GM19238 (cell line): ENCODE measurements at regions not wholly inside any gene's neighbourhood (a gene's known extent, or its start where the extent isn't known, plus 50 kb on each side); places are given as distances from the start of the nearest gene placed in this dataset.
"Not testable (repeated sequence)": the region's sequence is repeated elsewhere in the genome, so short reads cannot be mapped to it uniquely, and the experiment has no call there.

Source experiments
- DNase-seq: peaks from one replicate; pipeline ENCODE4 v3.0.0; 2011; ENCODE audit warnings: low spot score; ENCODE audit not compliant: insufficient read length

- DNase-seq = no peak
Measured at GRCh38 chr18:77329651-77330050, 80.0 kb downstream of the GALR1 start.

DNA sequence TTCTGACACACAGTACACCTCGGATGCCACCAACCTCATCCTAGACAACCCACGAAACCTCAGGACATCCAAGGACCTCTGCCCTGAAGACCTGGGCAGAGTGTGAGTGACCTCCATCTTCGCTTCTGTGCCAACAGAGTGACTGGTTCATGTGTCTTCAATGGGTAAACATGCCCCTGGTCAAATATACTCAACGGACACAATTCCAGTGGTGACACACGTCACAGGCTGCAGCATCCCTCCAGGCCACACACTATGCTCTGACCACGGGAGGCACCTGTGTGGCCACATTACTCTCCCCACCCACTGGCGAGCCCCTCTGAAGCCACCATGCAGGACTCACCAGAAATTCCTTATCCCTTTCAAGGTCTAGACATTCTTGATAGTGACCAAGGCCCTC is 85.2 kb downstream of the GALR1 start:
- no peak for DNase-seq

DNA sequence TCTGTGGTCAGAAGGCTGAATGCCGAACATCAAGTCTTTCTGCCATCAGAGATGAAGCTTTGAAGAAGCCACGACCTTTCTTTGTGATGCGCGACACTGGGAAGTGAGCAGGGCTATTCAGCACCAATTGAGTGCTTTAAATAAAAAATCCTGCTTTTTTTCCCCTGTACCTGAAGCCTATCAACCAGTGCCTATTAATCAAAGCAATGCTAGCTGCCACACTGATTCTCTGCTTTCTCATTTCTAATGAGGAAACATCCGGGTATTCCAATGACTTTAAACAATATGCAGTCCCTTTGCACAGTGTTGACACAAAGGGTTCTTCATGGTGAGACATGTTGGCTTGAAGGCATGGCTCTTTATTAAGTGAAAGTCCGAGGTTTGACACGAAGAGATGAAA is 88.0 kb downstream of the GALR1 start:
- no peak for DNase-seq

GRCh38 chr18:77339093-77339492 is 89.4 kb downstream of the GALR1 start:
- DNase-seq = no peak

DNA sequence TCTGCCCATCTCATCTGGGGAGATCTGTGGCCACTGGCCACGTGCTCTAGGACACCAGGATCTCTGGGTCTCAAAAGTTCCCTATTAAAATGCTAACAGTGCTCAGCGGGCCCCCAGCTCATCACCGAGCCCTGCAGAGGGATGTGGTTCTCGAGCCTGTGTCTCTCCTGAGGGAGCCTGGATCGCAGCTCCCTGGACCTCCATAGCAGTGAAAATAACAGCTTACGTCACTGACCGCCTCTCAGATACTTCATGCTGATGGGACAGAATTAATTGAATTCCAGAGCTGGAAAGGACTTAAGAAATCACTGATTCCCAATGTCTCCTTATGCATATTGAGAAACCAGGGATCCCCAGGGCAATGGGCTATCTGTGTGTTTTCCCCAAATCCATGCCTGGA is 90.0 kb downstream of the GALR1 start:
- no peak for DNase-seq

GRCh38 chr18:77340815-77341214 is 91.2 kb downstream of the GALR1 start:
- DNase-seq = no peak

DNA sequence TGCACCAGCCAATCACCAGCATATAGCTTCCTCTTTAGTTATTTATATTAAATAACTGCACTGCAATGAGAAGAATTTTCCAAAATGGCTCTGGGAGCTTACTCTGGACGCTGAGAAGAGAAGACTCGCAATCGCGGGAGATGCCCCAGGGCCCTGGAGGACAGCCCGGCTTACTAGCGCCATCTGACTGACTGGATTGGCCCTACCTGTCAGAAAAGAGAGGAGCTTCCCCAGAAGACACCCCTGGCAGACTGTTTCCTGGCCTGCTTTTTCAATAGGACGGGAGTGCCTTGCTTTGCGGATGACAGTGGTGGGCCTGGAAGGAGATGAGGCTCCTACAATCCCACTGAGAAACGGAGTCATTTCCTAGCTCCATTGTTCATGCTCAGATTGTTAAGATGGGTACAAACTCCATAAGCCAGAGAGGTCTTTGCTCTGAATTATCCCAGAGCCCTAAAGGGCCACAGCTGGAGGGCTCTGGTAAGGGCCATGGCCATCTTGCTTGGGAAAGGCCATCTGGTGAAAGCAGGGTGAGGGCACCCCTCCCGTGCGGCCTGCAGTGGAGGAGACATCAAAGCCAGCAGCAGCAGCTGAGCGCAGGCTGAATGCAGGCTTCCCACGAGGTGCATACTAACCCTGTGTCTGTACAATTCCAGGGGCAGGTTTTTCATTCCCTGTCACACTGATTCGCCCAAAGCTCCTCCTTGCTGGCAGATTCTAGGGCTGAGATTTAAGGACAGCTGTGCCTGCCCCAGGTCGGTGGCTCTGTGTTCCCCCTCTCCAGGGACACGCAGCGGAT is 92.1 kb downstream of the GALR1 start:
- no peak for DNase-seq

- no peak for DNase-seq
Measured at GRCh38 chr18:77342736-77343135, 93.1 kb downstream of the GALR1 start.

GRCh38 chr18:77343846-77344510 is 94.3 kb downstream of the GALR1 start:
- DNase-seq = no peak

- no peak for DNase-seq
Measured at GRCh38 chr18:77344786-77345500, 95.3 kb downstream of the GALR1 start.

DNA sequence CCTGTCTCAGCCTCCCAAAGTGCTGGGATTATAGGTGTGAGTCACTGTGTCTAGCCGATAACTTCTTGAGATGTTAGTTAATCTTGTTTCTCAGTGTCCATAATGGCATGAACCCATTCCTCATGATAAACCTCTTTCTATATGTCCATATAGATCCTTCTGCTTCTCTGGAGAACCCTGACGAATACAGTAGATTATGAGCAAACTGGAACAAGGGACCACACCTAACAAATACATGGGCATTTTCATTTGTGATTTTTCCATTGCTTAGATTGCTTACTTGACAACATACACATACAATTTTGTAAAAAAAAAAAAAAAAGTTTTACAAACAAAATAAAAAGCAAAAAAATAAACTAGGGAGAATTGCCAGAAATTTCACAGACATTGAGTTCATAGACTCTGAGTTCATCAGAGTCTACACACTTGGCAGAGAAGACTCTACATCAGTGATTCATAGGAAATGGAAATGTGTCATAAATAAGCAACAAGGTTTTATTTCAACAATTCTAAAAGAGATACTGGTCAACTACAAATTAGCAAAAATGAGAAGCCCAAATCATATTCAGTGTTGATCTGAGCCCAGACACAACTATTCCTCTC is 96.7 kb downstream of the GALR1 start:
- no peak for DNase-seq

DNA sequence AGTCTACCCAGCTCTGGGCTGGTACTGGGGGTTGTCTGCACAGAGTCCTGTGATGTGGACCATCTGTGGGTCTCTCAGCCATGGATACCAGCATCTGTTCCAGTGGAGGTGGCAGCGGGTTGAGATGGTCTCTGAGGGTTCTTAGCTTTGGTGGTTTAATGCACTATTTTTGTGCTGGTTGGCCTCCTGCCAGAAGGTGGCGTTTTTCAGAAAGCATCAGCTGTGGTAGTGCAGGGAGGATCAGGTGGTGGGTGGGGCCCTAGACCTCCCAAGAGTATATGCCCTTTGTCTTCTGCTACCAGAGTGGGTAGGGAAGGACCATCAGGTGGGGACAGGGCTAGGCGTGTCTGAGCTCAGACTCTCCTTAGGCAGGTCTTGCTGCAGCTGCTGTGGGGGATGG is 103.7 kb downstream of the GALR1 start:
- not testable (repeated sequence) for DNase-seq

- DNase-seq = no peak
Measured at GRCh38 chr18:77359561-77360314, 110.1 kb downstream of the GALR1 start.

- no peak for DNase-seq
Measured at GRCh38 chr18:77360315-77361190, 110.9 kb downstream of the GALR1 start.

DNA sequence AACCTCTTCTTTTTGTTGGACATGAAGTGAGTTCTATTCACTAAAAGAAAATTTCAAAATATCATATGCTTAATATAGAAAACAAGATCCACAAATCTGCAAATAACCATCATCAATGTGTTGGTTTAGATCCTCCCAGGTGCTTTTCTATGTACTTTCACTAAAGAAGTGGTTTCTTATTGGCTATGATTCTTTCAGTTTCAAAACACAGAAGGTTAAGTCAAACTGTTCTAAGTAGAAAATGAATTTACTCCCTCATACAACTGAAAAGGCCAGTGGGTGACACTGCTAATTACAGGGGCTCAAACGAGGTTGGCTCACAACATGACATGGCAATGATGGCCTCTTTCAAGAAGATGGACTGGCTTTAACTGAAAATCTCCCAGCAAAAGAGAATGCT is 111.7 kb downstream of the GALR1 start:
- no peak for DNase-seq

DNA sequence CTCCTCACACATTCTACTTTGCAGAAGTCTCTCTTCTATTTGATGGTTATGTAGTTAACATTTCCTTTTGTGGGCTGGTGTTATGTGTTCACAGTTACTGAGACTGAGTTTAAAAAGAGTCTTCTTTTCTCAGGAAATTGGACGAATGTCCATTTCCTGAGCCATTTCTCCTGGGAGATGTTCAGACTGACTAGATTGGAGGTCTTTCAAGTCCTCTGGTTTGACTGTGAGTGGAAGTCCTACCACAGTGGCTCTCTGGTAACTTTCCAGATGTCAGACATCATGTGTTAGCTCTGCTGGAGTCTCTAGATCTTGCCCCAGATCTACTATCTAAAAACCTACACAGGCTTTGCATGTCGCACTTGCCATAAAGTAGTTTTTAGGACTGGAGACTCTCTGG is 116.0 kb downstream of the GALR1 start:
- DNase-seq = no peak

- DNase-seq = no peak
Measured at GRCh38 chr18:77366067-77366719, 116.5 kb downstream of the GALR1 start.

- DNase-seq = no peak
Measured at GRCh38 chr18:77366720-77367641, 117.3 kb downstream of the GALR1 start.

DNA sequence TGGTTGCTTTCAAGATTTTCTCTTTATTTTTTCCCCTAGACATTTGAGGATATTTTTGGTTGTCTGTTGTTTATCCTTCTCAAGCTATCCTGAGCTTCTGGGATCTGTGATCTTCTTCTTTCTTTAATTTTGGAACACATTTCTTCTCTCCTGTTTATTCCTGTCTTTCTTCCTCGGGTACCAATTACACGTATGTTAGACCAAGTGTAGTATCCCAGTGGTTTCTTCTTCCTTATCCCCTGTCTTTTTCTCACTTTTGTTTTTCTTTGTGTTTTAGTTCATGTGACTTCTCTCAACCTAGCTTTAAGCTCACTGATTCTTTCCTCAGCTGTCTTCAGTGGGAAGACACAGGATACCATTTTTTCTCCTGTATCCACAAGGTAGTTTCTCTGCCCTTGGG is 120.0 kb downstream of the GALR1 start:
- no peak for DNase-seq
